Esophagus muscularis mucosa (tissue), 4 donors: ENCODE measurements at regions not wholly inside any gene's neighbourhood (a gene's known extent, or its start where the extent isn't known, plus 50 kb on each side); places are given as distances from the start of the nearest gene placed in this dataset.
"Not testable (repeated sequence)": the region's sequence is repeated elsewhere in the genome, so short reads cannot be mapped to it uniquely, and the experiment has no call there.

ENCODE experiments used
- DNase-seq: peaks from one replicate; pipeline ENCODE4 v3.0.0-alpha.2; 2017; ENCODE audit errors: extremely low spot score
- H3K27ac ChIP-seq, 4 donors: fragments of 200-600 bp; sonication (generic); replicated peaks in 1 of 4; 1 replicate in 3 of 4; 2 replicates in 1 of 4; pipeline ENCODE4 v1.5.1; 2016 to 2019; ENCODE audit warnings: mild to moderate bottlenecking in 1 of 4
- H3K27me3 ChIP-seq, 4 donors: fragments of 200-600 bp; sonication (generic); one replicate each; pipeline versions ENCODE4 v1.5.1 to v1.6.0; 2016 to 2019
- H3K36me3 ChIP-seq, 4 donors: fragments of 200-600 bp; sonication (generic); one replicate each; pipeline ENCODE4 v1.5.1; 2016 to 2019
- H3K4me1 ChIP-seq, 4 donors: fragments of 200-600 bp; sonication (generic); one replicate each; pipeline ENCODE4 v1.5.1; 2016 to 2019
- H3K4me3 ChIP-seq, 4 donors: fragments of 200-600 bp; sonication (generic); 1 replicate in 2 of 4; 2 replicates in 2 of 4; pipeline ENCODE4 v1.5.1; 2016 to 2019; ENCODE audit warnings: mild to moderate bottlenecking in 4 of 4, moderate library complexity in 1 of 4
- H3K9me3 ChIP-seq, 4 donors: fragments of 200-600 bp; sonication (generic); 1 replicate in 3 of 4; 2 replicates in 1 of 4; pipeline ENCODE4 v1.5.1; 2016 to 2019
- CTCF ChIP-seq, 3 experiments: fragments of 200-600 bp in 2 of 3; fragments of 450-650 bp in 1 of 3; sonication (generic) in 2 of 3; IDR thresholded peaks; one replicate each; pipeline ENCODE4 v1.5.1; 2017 to 2019; ENCODE audit warnings: antibody characterized with exemption in 3 of 3, mild to moderate bottlenecking in 2 of 3, moderate library complexity in 1 of 3
- EP300 ChIP-seq: sonication (generic); formaldehyde crosslinking; IDR thresholded peaks from one replicate; pipeline ENCODE4 v1.6.1; 2017; ENCODE audit warnings: antibody characterized with exemption
- POLR2A ChIP-seq: fragments of 450-650 bp; IDR thresholded peaks from one replicate; pipeline ENCODE4 v1.6.1; 2017; ENCODE audit warnings: antibody characterized with exemption, moderate library complexity, mild to moderate bottlenecking, low read depth
- POLR2AphosphoS5 ChIP-seq, 2 donors: sonication (generic); formaldehyde crosslinking; IDR thresholded peaks; one replicate each; pipeline ENCODE4 v1.6.1; 2017; ENCODE audit warnings: antibody characterized with exemption in 2 of 2
- WGBS: methylation state at CpG from one replicate; pipeline ENCODE4 v1.1.5; 2018; 5-methylcytosine and 5-hydroxymethylcytosine counted together
- intact Hi-C: fragments of 100-400 bp; cut with DNase I; formaldehyde crosslinking; loops from one replicate; pipeline ENCODE4 v1.15.1; 2023

- peaks cover 0 to 5% (median 0%) of the 10 kb centered on the region in 4 donors for H3K4me1 ChIP-seq
- peaks cover 0 to 76% (median 0%) of the 10 kb centered on the region in 4 donors for H3K27me3 ChIP-seq
- TF ChIP-seq CTCF (IDR thresholded peaks at IDR 0.05) (no peak), POLR2AphosphoS5 (IDR thresholded peaks at IDR 0.05) (no peak), EP300 (no peak), POLR2A (no peak)
- no peaks in the 10 kb centered on the region for H3K9me3 ChIP-seq
- H3K27ac ChIP-seq = no peak overlapping the region
- DNase-seq = no peak
- no peak overlapping the region for H3K4me3 ChIP-seq
- 58% methylated on average over 17 of the region's 26 CpGs for WGBS
- intact Hi-C loops = no loop called here
- no peaks in the 10 kb centered on the region for H3K36me3 ChIP-seq
Observed at GRCh38 chr22:48498526-48499331, 1328.9 kb downstream of the BRD1 start.

GRCh38 chr22:48497743-48498520, 1329.7 kb downstream of the BRD1 start:
- H3K36me3 ChIP-seq, H3K4me3 ChIP-seq, H3K9me3 ChIP-seq, DNase-seq, H3K27ac ChIP-seq, intact Hi-C loops, H3K4me1 ChIP-seq: not testable (repeated sequence)
- H3K27me3 ChIP-seq = peaks cover 0 to 76% (median 0%) of the 10 kb centered on the region in 4 donors
- WGBS = 50% methylated on average over 3 of the region's 16 CpGs

- no peaks in the 10 kb centered on the region for H3K9me3 ChIP-seq
- no peak for TF ChIP-seq POLR2AphosphoS5 (IDR thresholded peaks at IDR 0.05)
- no peak for TF ChIP-seq EP300
- TF ChIP-seq CTCF (IDR thresholded peaks at IDR 0.05) = no peak
- TF ChIP-seq POLR2A = no peak
- 43% methylated on average over 12 of the region's 30 CpGs for WGBS
- peaks cover 0 to 82% (median 0%) of the 10 kb centered on the region in 4 donors for H3K27me3 ChIP-seq
- intact Hi-C loops = no loop called here
- H3K27ac ChIP-seq = no peak overlapping the region
- no peak for DNase-seq
- no peaks in the 10 kb centered on the region for H3K36me3 ChIP-seq
- H3K4me1 ChIP-seq = peaks cover 0 to 5% (median 1%) of the 10 kb centered on the region in 4 donors
- H3K4me3 ChIP-seq = no peak overlapping the region
Observed at GRCh38 chr22:48496987-48497650, 1330.6 kb downstream of the BRD1 start.

- Histone ChIP-seq H3K9me3 (no peaks in the 10 kb centered on the region), H3K36me3 (no peaks in the 10 kb centered on the region), H3K4me1 (peaks cover 0 to 6% (median 3%) of the 10 kb centered on the region in 4 donors), H3K27ac (no peak overlapping the region), H3K27me3 (peaks cover 0 to 81% (median 3%) of the 10 kb centered on the region in 4 donors), H3K4me3 (no peak overlapping the region)
- WGBS = 84% methylated on average over 9 of the region's 16 CpGs
- intact Hi-C loops = no loop called here
- TF ChIP-seq EP300 (no peak), POLR2AphosphoS5 (IDR thresholded peaks at IDR 0.05) (no peak), CTCF (IDR thresholded peaks at IDR 0.05) (no peak), POLR2A (no peak)
- no peak for DNase-seq
Observed at GRCh38 chr22:48496226-48496845, 1331.3 kb downstream of the BRD1 start.
